ENCODE measurements at regions not wholly inside any gene's neighbourhood (a gene's known extent, or its start where the extent isn't known, plus 50 kb on each side); places are given as distances from the start of the nearest gene placed in this dataset.
"Not testable (repeated sequence)": the region's sequence is repeated elsewhere in the genome, so short reads cannot be mapped to it uniquely, and the experiment has no call there.

DNA sequence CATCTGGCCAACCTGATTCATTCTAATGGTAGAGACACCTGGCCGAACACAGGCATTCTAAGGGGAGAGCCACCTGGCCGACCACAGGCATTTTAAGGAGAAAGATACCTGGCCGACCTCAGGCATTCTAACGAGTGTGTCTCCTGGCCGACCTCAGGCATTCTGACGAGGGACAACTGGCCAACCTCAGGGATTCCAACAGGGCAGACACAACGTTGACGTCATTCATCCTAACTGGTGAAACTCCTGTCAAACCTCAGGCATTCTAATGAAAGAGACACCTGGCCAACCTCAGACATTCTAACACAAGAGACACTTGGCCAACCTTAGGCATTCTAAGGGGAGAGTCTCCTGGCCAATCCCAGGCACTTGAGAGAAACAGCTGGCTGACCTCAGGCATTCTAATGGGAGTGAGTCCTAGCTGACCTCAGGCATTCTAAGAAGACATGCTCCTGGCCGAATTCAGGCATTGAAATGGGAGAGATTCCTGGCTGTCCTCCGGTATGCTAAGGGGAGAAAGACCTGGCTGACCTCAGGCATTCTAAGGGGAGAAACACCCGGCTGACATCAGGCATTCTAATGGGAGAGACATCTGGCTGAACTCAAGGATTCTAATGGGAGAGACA lies 1352.5 kb downstream of the UQCRFS1 start:
- Mint-ChIP-seq H3K36me3 (peaks cover 0 to 10% (median 3%) of the 10 kb centered on the region in 3 donors), H3K9me3 (peaks cover 35 to 85% (median 68%) of the 10 kb centered on the region in 6 donors), H3K27me3 (ENCODE audit: low read depth in 3 of 3) (peaks cover 0 to 3% (median 2%) of the 10 kb centered on the region in 3 donors), H3K4me1 (no peaks in the 10 kb centered on the region), H3K27ac (no peak overlapping the region), H3K4me3 (no peak overlapping the region)
- no peak for DNase-seq

DNA sequence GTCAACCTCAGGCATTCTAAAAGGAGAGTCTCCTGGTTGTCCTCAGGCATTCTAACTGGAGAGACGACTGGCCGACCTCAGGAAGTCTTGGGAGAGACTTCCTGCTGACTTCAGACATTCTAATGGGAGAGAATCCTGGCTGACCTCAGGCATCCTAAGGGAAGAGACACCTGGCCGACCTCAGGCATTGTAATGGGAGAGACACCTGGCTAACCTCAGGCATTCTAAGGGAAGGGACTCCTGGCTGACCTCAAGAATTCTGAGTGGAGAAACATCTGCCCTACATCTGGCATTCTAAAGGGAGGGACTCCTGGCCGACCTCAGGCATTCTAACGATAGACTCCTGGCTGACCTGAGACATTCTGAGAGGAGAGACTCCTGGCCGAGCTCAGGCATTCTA lies 1353.3 kb downstream of the UQCRFS1 start:
- H3K9me3 Mint-ChIP-seq = peaks cover 36 to 84% (median 70%) of the 10 kb centered on the region in 6 donors
- peaks cover 0 to 6% (median 2%) of the 10 kb centered on the region in 3 donors for H3K27me3 Mint-ChIP-seq (ENCODE audit: low read depth in 3 of 3)
- H3K4me1 Mint-ChIP-seq = no peaks in the 10 kb centered on the region
- H3K27ac Mint-ChIP-seq = no peak overlapping the region
- H3K4me3 Mint-ChIP-seq = no peak overlapping the region
- peaks cover 0 to 13% (median 7%) of the 10 kb centered on the region in 3 donors for H3K36me3 Mint-ChIP-seq
- no peak for DNase-seq

DNA sequence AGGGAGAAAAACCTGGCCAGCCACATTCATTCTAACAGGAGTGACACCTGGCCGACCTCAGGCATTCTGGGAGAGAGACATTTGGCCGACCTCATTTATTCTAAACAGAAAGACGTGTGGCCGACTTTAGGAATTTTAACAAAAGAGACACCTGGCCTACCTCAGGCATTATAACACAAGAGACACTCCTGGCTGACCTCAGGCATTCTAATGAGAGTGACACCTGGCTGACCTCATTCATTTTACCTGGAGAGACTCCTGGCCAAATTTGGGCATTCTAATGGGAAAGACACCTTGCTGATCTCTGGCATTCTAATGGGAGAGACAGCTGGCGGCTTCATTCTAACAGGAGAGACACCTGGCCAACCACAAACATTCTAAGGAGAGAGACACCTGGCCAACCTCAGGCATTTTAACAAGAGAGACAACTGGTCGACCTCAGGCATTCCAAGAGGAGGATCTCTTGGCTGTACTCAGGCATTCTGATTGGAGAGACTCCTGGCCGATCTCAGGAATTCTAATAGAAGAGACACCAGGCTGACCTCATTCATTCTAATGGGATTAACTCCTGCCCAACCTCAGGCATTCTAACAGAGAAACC lies 1353.9 kb downstream of the UQCRFS1 start:
- Mint-ChIP-seq H3K27ac (no peak overlapping the region), H3K4me1 (no peaks in the 10 kb centered on the region), H3K4me3 (no peak overlapping the region), H3K36me3 (peaks cover 0 to 13% (median 7%) of the 10 kb centered on the region in 3 donors), H3K27me3 (ENCODE audit: low read depth in 3 of 3) (peaks cover 0 to 6% (median 2%) of the 10 kb centered on the region in 3 donors), H3K9me3 (peaks cover 35 to 83% (median 73%) of the 10 kb centered on the region in 6 donors)
- no peak for DNase-seq

DNA sequence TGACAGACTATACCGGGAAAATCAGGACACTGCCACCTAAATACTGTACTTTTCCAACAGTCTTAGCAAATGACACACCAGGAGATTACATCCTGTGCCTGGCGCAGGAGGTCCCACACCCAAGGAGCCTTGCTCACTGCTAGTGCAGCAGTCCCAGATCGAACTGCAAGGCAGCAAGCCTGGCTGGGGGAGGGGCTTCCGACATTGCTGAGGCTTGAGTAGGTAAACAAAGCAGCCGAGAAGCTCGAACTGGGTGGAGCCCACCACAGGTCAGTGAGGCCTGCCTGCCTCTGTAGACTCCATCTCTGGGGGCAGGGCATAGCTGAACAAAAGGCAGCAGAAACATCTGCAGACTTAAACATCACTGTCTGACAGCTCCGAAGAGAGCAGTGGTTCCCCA lies 1360.0 kb downstream of the UQCRFS1 start:
- H3K4me3 Mint-ChIP-seq; H3K27ac Mint-ChIP-seq; H3K27me3 Mint-ChIP-seq (ENCODE audit: low read depth in 3 of 3); DNase-seq; H3K36me3 Mint-ChIP-seq; H3K4me1 Mint-ChIP-seq: not testable (repeated sequence)
- H3K9me3 Mint-ChIP-seq = peaks cover 16 to 79% (median 50%) of the 10 kb centered on the region in 6 donors

DNA sequence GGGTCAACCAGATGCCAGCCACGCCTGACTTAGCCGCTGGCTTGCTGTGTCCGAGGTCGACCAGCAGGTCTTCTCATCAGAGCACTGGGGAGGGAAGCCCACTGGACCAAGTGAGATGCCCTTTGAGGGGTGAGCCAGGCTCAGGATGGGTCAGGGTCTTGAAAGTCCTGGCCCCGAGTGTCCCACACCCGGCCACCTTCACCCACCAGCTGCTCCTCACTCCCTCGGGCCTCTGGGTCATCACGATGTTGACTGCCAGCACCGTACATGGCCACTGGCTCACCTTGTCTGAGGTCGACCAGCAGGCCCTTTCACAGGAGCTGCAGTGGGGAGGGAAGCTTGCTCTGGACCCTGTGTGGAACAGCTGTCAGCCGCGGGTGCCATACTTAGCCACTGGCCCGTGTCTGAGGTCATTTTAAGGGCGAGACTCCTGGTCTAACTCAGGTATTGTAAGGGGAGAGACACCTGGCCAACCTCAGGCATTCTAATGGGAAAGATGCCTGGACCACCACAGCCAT lies 1361.3 kb downstream of the UQCRFS1 start:
- Mint-ChIP-seq H3K27me3 (ENCODE audit: low read depth in 3 of 3) (peaks cover 0 to 6% (median 0%) of the 10 kb centered on the region in 3 donors), H3K27ac (no peak overlapping the region), H3K4me3 (no peak overlapping the region), H3K36me3 (peaks cover 0 to 8% (median 7%) of the 10 kb centered on the region in 3 donors), H3K9me3 (peaks cover 18 to 81% (median 45%) of the 10 kb centered on the region in 6 donors), H3K4me1 (no peaks in the 10 kb centered on the region)
- DNase-seq = no peak

DNA sequence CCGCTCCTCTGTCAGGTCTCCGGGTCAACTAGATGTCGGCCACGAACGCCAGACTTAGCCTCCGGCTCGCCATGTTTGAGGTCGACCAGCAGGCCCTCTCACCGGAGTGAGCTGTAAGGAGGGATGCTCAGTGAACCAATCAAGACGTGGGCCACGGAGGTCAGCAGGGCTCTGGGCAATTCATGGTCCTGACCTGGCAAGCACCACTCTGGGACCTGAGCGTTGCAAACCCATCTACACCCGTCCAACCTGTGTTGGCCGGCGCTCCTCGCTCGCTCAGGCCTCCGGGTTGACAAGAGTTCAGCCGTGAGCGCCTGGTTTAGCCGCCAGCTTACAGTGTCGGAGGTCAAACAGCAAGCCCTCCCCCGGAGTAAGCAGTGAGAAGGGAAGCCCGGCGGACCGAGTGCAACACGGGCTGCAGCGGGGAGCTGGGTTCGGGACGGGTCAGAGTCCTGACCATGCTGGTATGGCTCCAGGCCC lies 1361.9 kb downstream of the UQCRFS1 start:
- Mint-ChIP-seq H3K36me3 (peaks cover 0 to 8% (median 7%) of the 10 kb centered on the region in 3 donors), H3K4me3 (no peak overlapping the region), H3K27me3 (ENCODE audit: low read depth in 3 of 3) (peaks cover 0 to 6% (median 0%) of the 10 kb centered on the region in 3 donors), H3K4me1 (no peaks in the 10 kb centered on the region), H3K27ac (no peak overlapping the region), H3K9me3 (peaks cover 18 to 81% (median 42%) of the 10 kb centered on the region in 6 donors)
- DNase-seq = no peak

DNA sequence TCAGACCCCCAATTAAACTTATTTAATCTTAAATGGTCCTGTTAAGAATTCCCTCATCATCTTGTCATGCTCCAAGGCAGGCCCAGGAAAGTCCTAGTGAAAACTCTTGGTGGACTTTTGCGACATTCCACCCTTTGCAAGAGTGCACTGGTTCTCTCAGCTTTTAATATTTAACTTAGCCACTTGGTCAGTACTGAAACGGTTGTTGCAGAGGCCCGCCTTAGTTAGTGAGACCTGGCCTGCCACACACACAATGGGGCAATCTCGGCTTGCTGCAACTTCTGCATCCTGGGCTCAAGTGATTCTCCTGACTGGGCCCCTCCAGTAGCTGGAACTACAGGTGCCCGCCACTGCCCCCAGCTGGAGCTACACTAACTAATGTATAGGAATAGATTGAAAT lies 1366.0 kb downstream of the UQCRFS1 start:
- H3K36me3 Mint-ChIP-seq = peaks cover 0 to 4% (median 0%) of the 10 kb centered on the region in 3 donors
- H3K27ac Mint-ChIP-seq = no peak overlapping the region
- H3K27me3 Mint-ChIP-seq (ENCODE audit: low read depth in 3 of 3) = peaks cover 0 to 2% (median 2%) of the 10 kb centered on the region in 3 donors
- H3K4me1 Mint-ChIP-seq = no peaks in the 10 kb centered on the region
- peaks cover 25 to 84% (median 39%) of the 10 kb centered on the region in 6 donors for H3K9me3 Mint-ChIP-seq
- DNase-seq = no peak
- H3K4me3 Mint-ChIP-seq = no peak overlapping the region

DNA sequence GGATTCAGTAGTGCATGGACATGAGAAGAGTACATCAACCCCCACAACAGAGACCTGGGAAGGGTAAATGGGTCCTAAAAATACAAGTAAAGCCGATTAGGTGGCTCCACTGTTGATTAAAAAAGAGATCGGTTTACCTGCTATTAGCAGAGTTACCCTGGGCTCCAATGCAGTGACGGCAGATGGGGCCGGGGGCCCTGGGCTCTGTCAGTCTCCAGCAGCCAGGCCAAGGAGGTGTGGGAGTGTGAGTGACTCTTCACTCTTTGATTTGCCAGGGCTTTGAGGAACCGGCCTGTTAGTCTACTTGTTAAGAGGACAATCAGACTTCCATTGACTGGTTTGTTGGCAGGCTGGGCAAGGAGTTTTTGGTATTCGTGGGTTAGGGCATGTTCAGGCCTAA lies 1368.7 kb downstream of the UQCRFS1 start:
- H3K36me3 Mint-ChIP-seq = peaks cover 0 to 7% (median 4%) of the 10 kb centered on the region in 3 donors

DNA sequence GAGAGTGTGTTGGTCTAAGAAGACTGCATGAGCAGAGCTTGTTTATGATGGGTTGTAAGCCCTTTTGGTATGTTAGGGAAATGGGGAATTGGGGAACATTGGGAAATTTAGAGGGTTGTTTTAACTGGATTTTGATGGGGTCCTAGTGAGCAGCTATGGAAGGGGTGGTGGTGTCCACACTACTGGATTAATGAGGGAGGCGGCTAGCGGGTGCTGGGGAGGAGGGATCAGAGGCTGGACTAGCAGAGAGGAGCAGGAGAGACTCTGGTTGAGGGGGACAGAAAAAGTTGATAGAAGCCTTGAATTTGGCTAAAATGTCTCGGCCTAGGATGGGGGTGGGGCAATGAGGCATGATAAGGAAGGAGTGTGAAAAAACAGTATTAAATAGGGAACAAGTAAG lies 1369.1 kb downstream of the UQCRFS1 start:
- H3K27ac Mint-ChIP-seq = no peak overlapping the region

More for the DNA sequence above, 1368.7 kb downstream of the UQCRFS1 start:
- Mint-ChIP-seq H3K27ac (no peak overlapping the region), H3K27me3 (ENCODE audit: low read depth in 3 of 3) (peaks cover 0 to 2% (median 2%) of the 10 kb centered on the region in 3 donors), H3K4me1 (no peaks in the 10 kb centered on the region), H3K4me3 (no peak overlapping the region), H3K9me3 (peaks cover 24 to 82% (median 38%) of the 10 kb centered on the region in 6 donors)
- no peak for DNase-seq

DNA sequence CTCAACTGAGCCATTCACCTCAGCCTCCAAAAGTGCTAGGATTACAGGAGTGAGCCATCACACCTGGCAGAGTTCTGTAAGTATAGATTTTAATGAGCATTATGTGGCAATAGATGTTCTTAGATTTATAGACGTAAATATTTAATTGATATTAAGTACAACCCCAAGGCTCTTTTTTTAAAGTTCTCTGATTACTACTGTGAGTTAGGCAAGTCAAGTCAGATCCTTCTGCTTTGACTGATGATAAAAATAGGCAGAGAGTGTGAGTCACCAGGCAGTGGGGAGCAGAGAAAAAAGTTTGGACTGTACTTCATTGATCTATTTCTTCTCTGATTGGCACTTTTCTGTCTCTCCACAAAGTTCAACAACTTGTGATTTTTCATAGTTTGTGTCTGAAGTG lies 1379.9 kb downstream of the UQCRFS1 start:
- H3K36me3 Mint-ChIP-seq = peaks cover 3 to 8% (median 3%) of the 10 kb centered on the region in 3 donors
- no peaks in the 10 kb centered on the region for H3K27me3 Mint-ChIP-seq (ENCODE audit: low read depth in 3 of 3)
- no peak overlapping the region for H3K27ac Mint-ChIP-seq
- H3K4me3 Mint-ChIP-seq = no peak overlapping the region
- DNase-seq = no peak
- H3K4me1 Mint-ChIP-seq = no peaks in the 10 kb centered on the region
- peaks cover 11 to 65% (median 17%) of the 10 kb centered on the region in 6 donors for H3K9me3 Mint-ChIP-seq

More for the DNA sequence above, 1369.1 kb downstream of the UQCRFS1 start:
- Mint-ChIP-seq H3K4me1 (no peaks in the 10 kb centered on the region), H3K27me3 (ENCODE audit: low read depth in 3 of 3) (peaks cover 0 to 2% (median 2%) of the 10 kb centered on the region in 3 donors), H3K36me3 (peaks cover 0 to 7% (median 4%) of the 10 kb centered on the region in 3 donors), H3K4me3 (no peak overlapping the region), H3K9me3 (peaks cover 24 to 78% (median 36%) of the 10 kb centered on the region in 6 donors)
- no peak for DNase-seq

DNA sequence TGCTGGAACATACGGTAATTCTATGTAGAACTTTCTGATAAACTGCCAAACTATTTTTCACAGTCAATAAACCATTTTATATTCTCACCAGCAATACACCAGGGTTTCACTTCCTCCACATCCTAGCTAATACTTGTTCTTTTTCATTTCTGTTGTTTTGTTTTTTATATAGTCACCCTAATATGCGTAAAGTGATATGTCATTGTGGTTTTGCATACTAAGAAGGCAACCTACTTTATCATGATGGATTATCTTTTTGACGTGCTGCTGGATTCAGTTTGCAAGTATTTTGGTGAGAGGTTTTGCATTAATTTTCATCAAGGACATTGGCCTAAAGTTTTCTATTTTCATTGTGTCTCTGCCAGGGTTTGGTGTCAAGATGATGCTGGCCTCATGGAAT lies 1384.1 kb downstream of the UQCRFS1 start:
- H3K4me1 Mint-ChIP-seq = no peaks in the 10 kb centered on the region
- peaks cover 2 to 59% (median 16%) of the 10 kb centered on the region in 6 donors for H3K9me3 Mint-ChIP-seq
- H3K36me3 Mint-ChIP-seq = peaks cover 0 to 13% (median 3%) of the 10 kb centered on the region in 3 donors
- H3K27me3 Mint-ChIP-seq (ENCODE audit: low read depth in 3 of 3) = no peaks in the 10 kb centered on the region
- H3K27ac Mint-ChIP-seq = no peak overlapping the region
- no peak for DNase-seq
- no peak overlapping the region for H3K4me3 Mint-ChIP-seq

DNA sequence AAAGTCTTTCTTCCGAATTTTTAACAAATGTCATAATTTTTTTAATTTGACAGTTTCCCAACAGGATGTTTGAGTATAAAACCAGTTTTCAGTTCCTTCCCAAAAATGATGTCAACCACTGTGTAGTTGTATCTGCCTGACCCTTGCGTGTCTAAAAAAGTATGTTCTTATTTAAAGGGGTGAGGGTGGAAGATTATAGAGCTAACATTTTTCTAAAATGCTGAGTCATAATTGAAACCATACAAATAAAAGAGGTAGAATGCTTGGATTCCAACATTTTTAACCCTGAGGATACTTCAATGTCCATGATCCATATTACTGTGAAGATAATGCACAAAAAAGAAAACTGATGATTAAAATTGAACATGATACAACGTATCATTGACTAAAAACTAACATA lies 1388.8 kb downstream of the UQCRFS1 start:
- DNase-seq = no peak
- peaks cover 7 to 52% (median 17%) of the 10 kb centered on the region in 6 donors for H3K9me3 Mint-ChIP-seq
- H3K27me3 Mint-ChIP-seq (ENCODE audit: low read depth in 3 of 3) = peaks cover 0 to under 1% (median 0%) of the 10 kb centered on the region in 3 donors
- no peak overlapping the region for H3K4me3 Mint-ChIP-seq
- H3K27ac Mint-ChIP-seq = no peak overlapping the region
- H3K36me3 Mint-ChIP-seq = peaks cover 3 to 17% (median 3%) of the 10 kb centered on the region in 3 donors
- H3K4me1 Mint-ChIP-seq = no peaks in the 10 kb centered on the region

DNA sequence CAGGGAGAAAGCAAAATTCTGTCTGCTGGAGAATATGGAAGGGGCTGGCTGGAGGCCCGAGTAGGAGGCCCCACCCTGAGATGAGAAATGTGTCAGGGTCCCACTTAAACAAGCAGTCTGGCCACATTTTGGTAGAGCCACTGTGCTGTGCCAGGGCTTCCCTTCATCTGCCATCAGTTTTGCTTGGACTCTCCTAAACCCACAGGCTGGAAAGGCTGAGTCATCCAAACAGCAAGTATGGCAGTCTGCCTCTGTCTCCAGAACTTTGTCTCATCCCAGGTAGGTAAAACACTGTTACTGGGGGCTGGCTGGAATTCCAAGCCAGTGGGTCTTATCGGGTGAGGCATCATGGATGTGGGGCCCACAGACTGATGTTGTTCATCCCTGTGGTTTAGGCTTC lies 1390.6 kb downstream of the UQCRFS1 start:
- no peak for DNase-seq
- Mint-ChIP-seq H3K4me1 (no peaks in the 10 kb centered on the region), H3K9me3 (peaks cover 15 to 52% (median 20%) of the 10 kb centered on the region in 6 donors), H3K27ac (no peak overlapping the region), H3K36me3 (peaks cover 0 to 4% (median 3%) of the 10 kb centered on the region in 3 donors), H3K4me3 (no peak overlapping the region), H3K27me3 (ENCODE audit: low read depth in 3 of 3) (peaks cover 0 to 2% (median 2%) of the 10 kb centered on the region in 3 donors)

All from immature natural killer cell (primary cell).